B cell (primary cell): ENCODE measurements at regions not wholly inside any gene's neighbourhood (a gene's known extent, or its start where the extent isn't known, plus 50 kb on each side); places are given as distances from the start of the nearest gene placed in this dataset.

Source experiments
- ATAC-seq: fragments of 200-7000 bp; cut with Tn5 transposase; one replicate; pipeline ENCODE4 v1.10.0; 2021; ENCODE audit warnings: low read depth, mild to moderate bottlenecking, moderate number of reproducible peaks, moderate library complexity
- CTCF ChIA-PET: fragments of 350-600 bp; sonication (Branson Sonifier 250); formaldehyde crosslinking; loops from one replicate; lab custom pipeline; 2021; ENCODE audit warnings: antibody characterized with exemption, inconsistent platforms; lab: Charles Lee
- POLR2A ChIA-PET: fragments of 350-600 bp; sonication (Branson Sonifier 250); formaldehyde crosslinking; loops from one replicate; lab custom pipeline; 2021; ENCODE audit warnings: antibody characterized with exemption; lab: Charles Lee
- DNase-seq: peaks from one replicate; pipeline ENCODE4 v3.0.0; 2013
- H2AFZ ChIP-seq: 2 replicates; pipeline ENCODE4 v1.6.1; 2012; ENCODE audit warnings: mild to moderate bottlenecking, low read depth, low read length; ENCODE audit not compliant: insufficient read depth, poor library complexity, severe bottlenecking
- H3K27ac ChIP-seq, 2 donors: 1 replicate in 1 of 2; 2 replicates in 1 of 2; pipeline ENCODE4 v1.5.1; 2012 to 2013; ENCODE audit warnings: low read length in 2 of 2, mild to moderate bottlenecking in 2 of 2, moderate library complexity in 1 of 2
- H3K27me3 ChIP-seq, 4 experiments: fragments of 200-600 bp in 1 of 4; sonication (generic) in 1 of 4; replicated peaks in 1 of 4; 1 replicate in 2 of 4; 2 replicates in 2 of 4; pipeline versions ENCODE4 v1.6.1 to v1.7.0; 2013 to 2016; ENCODE audit warnings: low read length in 3 of 4, mild to moderate bottlenecking in 2 of 4, mixed read lengths in 1 of 4, moderate library complexity in 1 of 4; ENCODE audit not compliant: insufficient read depth in 4 of 4, control insufficient read depth in 3 of 4; ENCODE audit errors: control extremely low read depth in 1 of 4
- H3K36me3 ChIP-seq, 2 experiments: replicated peaks in 1 of 2; 1 replicate in 1 of 2; 2 replicates in 1 of 2; pipeline versions ENCODE4 v1.6.1 to v1.7.1; 2013; ENCODE audit warnings: low read length in 1 of 2; ENCODE audit not compliant: insufficient read depth in 2 of 2, control insufficient read depth in 1 of 2; ENCODE audit errors: control extremely low read depth in 1 of 2, extremely low read depth in 1 of 2
- H3K4me1 ChIP-seq, 2 donors: fragments of 200-600 bp in 1 of 2; sonication (generic) in 1 of 2; 1 replicate in 1 of 2; 2 replicates in 1 of 2; pipeline versions ENCODE4 v1.5.1 to v1.6.1; 2013 to 2017; ENCODE audit warnings: low read length in 2 of 2; ENCODE audit not compliant: control insufficient read depth in 2 of 2, insufficient read depth in 2 of 2
- H3K4me2 ChIP-seq: replicated peaks from 2 replicates; pipeline ENCODE3; 2012; ENCODE audit warnings: mild to moderate bottlenecking, low read depth, low read length; ENCODE audit not compliant: poor library complexity, severe bottlenecking
- H3K4me3 ChIP-seq, 5 experiments: fragments of 200-600 bp in 1 of 5; sonication (generic) in 1 of 5; 1 replicate in 3 of 5; 2 replicates in 2 of 5; pipeline versions ENCODE4 v1.5.1 to v1.7.0; 2011 to 2016; ENCODE audit warnings: low read length in 4 of 5, mild to moderate bottlenecking in 4 of 5, low read depth in 2 of 5, control low read depth in 1 of 5, moderate library complexity in 1 of 5; ENCODE audit not compliant: insufficient read depth in 1 of 5; ENCODE audit errors: control extremely low read depth in 1 of 5, extremely low read depth in 1 of 5
- H3K79me2 ChIP-seq: fragments of 200-600 bp; sonication (generic); one replicate; pipeline ENCODE4 v1.6.0; 2016; ENCODE audit warnings: low read length; ENCODE audit not compliant: control insufficient read depth, insufficient read depth
- H3K9ac ChIP-seq: fragments of 200-600 bp; sonication (generic); 2 replicates; pipeline ENCODE4 v1.6.1; 2017; ENCODE audit warnings: mild to moderate bottlenecking, low read length, moderate library complexity
- H3K9me3 ChIP-seq, 3 donors: one replicate each; pipeline versions ENCODE4 v1.6.1 to v1.7.1; 2013; ENCODE audit warnings: low read length in 2 of 3; ENCODE audit not compliant: control insufficient read depth in 2 of 3, insufficient read depth in 1 of 3; ENCODE audit errors: control extremely low read depth in 1 of 3
- H4K20me1 ChIP-seq: 2 replicates; pipeline ENCODE4 v1.6.0; 2012; ENCODE audit warnings: mild to moderate bottlenecking, low read length; ENCODE audit not compliant: insufficient read depth, control insufficient read depth, poor library complexity, severe bottlenecking
- H3K27ac Mint-ChIP-seq: one replicate; pipeline ENCODE4 v1.8.0; 2021; ENCODE audit warnings: mixed read lengths
- H3K27me3 Mint-ChIP-seq: one replicate; pipeline ENCODE4 v1.8.0; 2021; ENCODE audit warnings: mixed read lengths
- H3K4me1 Mint-ChIP-seq: one replicate; pipeline ENCODE4 v1.8.0; 2021; ENCODE audit warnings: mixed read lengths
- H3K4me3 Mint-ChIP-seq: one replicate; pipeline ENCODE4 v1.8.0; 2021; ENCODE audit warnings: mixed read lengths
- H3K9me3 Mint-ChIP-seq: one replicate; pipeline ENCODE4 v1.8.0; 2022; ENCODE audit warnings: mixed read lengths; ENCODE audit not compliant: insufficient read depth
- CTCF ChIP-seq: fragments of 200-600 bp; IDR thresholded peaks from one replicate; pipeline ENCODE4 v1.8.0; 2022; ENCODE audit warnings: antibody characterized with exemption, mild to moderate bottlenecking
- EZH2 ChIP-seq: IDR thresholded peaks from 2 replicates; pipeline ENCODE4 v1.6.1; 2012; ENCODE audit warnings: borderline replicate concordance, low read depth, mild to moderate bottlenecking, moderate library complexity, low read length; ENCODE audit not compliant: insufficient read depth, poor library complexity, severe bottlenecking
- WGBS: methylation state at CpG from one replicate; pipeline ENCODE4 v1.1.5; 2013; ENCODE audit warnings: missing lambda C conversion rate; ENCODE audit not compliant: insufficient coverage; 5-methylcytosine and 5-hydroxymethylcytosine counted together
- intact Hi-C: fragments of 100-400 bp; cut with micrococcal nuclease; formaldehyde crosslinking; loops from one replicate; pipeline ENCODE4 v1.10.0; 2022

DNA sequence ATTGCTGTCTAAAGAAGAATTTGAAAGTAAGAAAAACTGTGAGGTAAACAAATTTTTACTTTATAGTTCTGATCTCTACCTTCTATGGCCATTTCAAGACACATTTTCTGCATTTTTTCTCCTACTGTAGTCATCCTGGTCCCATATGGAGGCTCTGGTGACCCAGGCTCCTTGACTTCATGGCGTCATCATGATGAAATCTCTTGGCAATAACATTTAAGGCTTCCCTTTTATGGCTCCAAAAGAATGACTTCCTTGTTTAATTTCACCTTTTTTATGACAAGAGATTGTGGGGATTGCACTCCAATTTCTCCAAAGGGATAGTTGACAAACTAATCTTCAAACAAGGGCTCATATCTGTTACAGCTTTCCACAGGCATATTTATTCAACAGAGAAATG, 143.0 kb upstream of the SCN7A start:
- H3K4me2 ChIP-seq, result no peak overlapping the region
- H2AFZ ChIP-seq, result no peak overlapping the region
- no peak overlapping the region for H3K9ac ChIP-seq
- ChIA-PET CTCF (interaction anchor here (0.9 kb wide), 1 partner anchor 98 kb away, joined by 3 read pairs; no protein-coding TSS in a partner anchor), POLR2A (no interaction called here)
- no peaks in the 10 kb centered on the region for H3K79me2 ChIP-seq
- peaks cover 0 to 5% (median 0%) of the 10 kb centered on the region in 3 donors for H3K9me3 ChIP-seq
- no peaks in the 10 kb centered on the region for H3K4me1 ChIP-seq
- H4K20me1 ChIP-seq, result no peaks in the 10 kb centered on the region
- no peaks in the 10 kb centered on the region for H3K9me3 Mint-ChIP-seq
- no peaks in the 10 kb centered on the region for H3K27me3 Mint-ChIP-seq
- ATAC-seq (no peak), DNase-seq (no peak)
- TF ChIP-seq EZH2, result no peak
- no peak for TF ChIP-seq CTCF
- H3K36me3 ChIP-seq, result no peaks in the 10 kb centered on the region
- H3K4me3 ChIP-seq, result no peak overlapping the region
- 57% methylated on average over 1 of the region's 1 CpG for WGBS
- no peaks in the 10 kb centered on the region for H3K27me3 ChIP-seq
- H3K4me1 Mint-ChIP-seq, result no peaks in the 10 kb centered on the region
- no peak overlapping the region for H3K27ac ChIP-seq
- intact Hi-C loops, result no loop called here
- H3K4me3 Mint-ChIP-seq, result no peak overlapping the region
- no peak overlapping the region for H3K27ac Mint-ChIP-seq

GRCh38 chr2:166634706-166635105, 140.7 kb upstream of the SCN7A start:
- no peak for ATAC-seq
- no peaks in the 10 kb centered on the region for H3K27me3 Mint-ChIP-seq
- intact Hi-C loops, result no loop called here

More at GRCh38 chr2:166634706-166635105, 140.7 kb upstream of the SCN7A start:
- Histone ChIP-seq H3K79me2 (no peaks in the 10 kb centered on the region), H3K9me3 (peaks cover 0 to 5% (median 0%) of the 10 kb centered on the region in 3 donors), H3K4me1 (no peaks in the 10 kb centered on the region), H3K4me2 (no peak overlapping the region), H3K36me3 (no peaks in the 10 kb centered on the region), H3K4me3 (no peak overlapping the region), H3K27me3 (no peaks in the 10 kb centered on the region), H2AFZ (no peak overlapping the region), H3K27ac (no peak overlapping the region), H4K20me1 (no peaks in the 10 kb centered on the region), H3K9ac (no peak overlapping the region)
- H3K27ac Mint-ChIP-seq, result no peak overlapping the region
- no peak overlapping the region for H3K4me3 Mint-ChIP-seq
- TF ChIP-seq CTCF (no peak), EZH2 (no peak)
- H3K9me3 Mint-ChIP-seq, result no peaks in the 10 kb centered on the region
- DNase-seq, result no peak
- POLR2A ChIA-PET, result no interaction called here
- H3K4me1 Mint-ChIP-seq, result no peaks in the 10 kb centered on the region
- CTCF ChIA-PET, result no interaction called here
- WGBS, result no CpG with 5 or more reads among the region's 4 CpGs
